SK-N-SH (cell line): ENCODE measurements at regions not wholly inside any gene's neighbourhood (a gene's known extent, or its start where the extent isn't known, plus 50 kb on each side); places are given as distances from the start of the nearest gene placed in this dataset.

Experiments
- CTCF ChIA-PET: fragments of 300-600, 350-600 bp; formaldehyde crosslinking; extraction: SDS; loops from one replicate; lab custom pipeline; 2021; lab: Yijun Ruan, JAX
- POLR2A ChIA-PET: fragments of 350-600 bp; sonication (Branson Sonifier 250); formaldehyde crosslinking; extraction: SDS; loops from one replicate; lab custom pipeline; 2020; ENCODE audit warnings: antibody characterized with exemption, inconsistent platforms; lab: Yijun Ruan, JAX
- DNase-seq: peaks from one replicate; pipeline ENCODE4 v3.0.0; 2012
- H2AFZ ChIP-seq: fragments of 200-600 bp; sonication (generic); 2 replicates; pipeline ENCODE4 v1.8.1; 2016; ENCODE audit warnings: antibody characterized with exemption, mild to moderate bottlenecking, low read depth
- H3F3A ChIP-seq: fragments of 200-600 bp; sonication (generic); replicated peaks from 2 replicates; pipeline ENCODE3; 2016; ENCODE audit warnings: antibody characterized with exemption, mild to moderate bottlenecking; ENCODE audit not compliant: insufficient read depth
- H3K27ac ChIP-seq, 2 experiments: fragments of 200-500 bp in 1 of 2; fragments of 200-600 bp in 1 of 2; sonication (Bioruptor generic) in 1 of 2; sonication (generic), shearing (Covaris generic) in 1 of 2; 2 replicates each; pipeline versions ENCODE4 v1.5.1 to v1.6.1; 2014 to 2016; ENCODE audit warnings: low read depth in 2 of 2, inconsistent platforms in 1 of 2, low read length in 1 of 2, mild to moderate bottlenecking in 1 of 2, mixed read lengths in 1 of 2
- H3K27me3 ChIP-seq: fragments of 200-600 bp; sonication (generic), shearing (Covaris generic); 2 replicates; pipeline ENCODE4 v1.6.1; 2016; ENCODE audit warnings: mixed run types; ENCODE audit not compliant: insufficient read depth
- H3K36me3 ChIP-seq, 2 experiments: fragments of 200-500 bp in 1 of 2; fragments of 200-600 bp in 1 of 2; sonication (Bioruptor generic) in 1 of 2; sonication (generic) in 1 of 2; replicated peaks in 1 of 2; 2 replicates each; pipeline versions ENCODE3 to v1.5.1; 2014 to 2016; ENCODE audit warnings: low read length in 1 of 2, mild to moderate bottlenecking in 1 of 2; ENCODE audit not compliant: insufficient read depth in 2 of 2, control insufficient read depth in 1 of 2
- H3K4me1 ChIP-seq, 2 experiments: fragments of 200-500 bp in 1 of 2; fragments of 200-600 bp in 1 of 2; sonication (Bioruptor generic) in 1 of 2; sonication (generic), shearing (Covaris generic) in 1 of 2; 2 replicates each; pipeline versions ENCODE4 v1.5.1 to v1.6.1; 2014 to 2016; ENCODE audit warnings: low read depth in 1 of 2, low read length in 1 of 2, mixed run types in 1 of 2; ENCODE audit not compliant: insufficient read depth in 2 of 2, control insufficient read depth in 1 of 2
- H3K4me2 ChIP-seq: fragments of 200-600 bp; sonication (generic), shearing (Covaris generic); 2 replicates; pipeline ENCODE4 v1.6.1; 2017; ENCODE audit warnings: mixed run types
- H3K4me3 ChIP-seq, 2 experiments: fragments of 200-500 bp in 1 of 2; fragments of 200-600 bp in 1 of 2; sonication (Bioruptor generic) in 1 of 2; sonication (generic), shearing (Covaris generic) in 1 of 2; 2 replicates each; pipeline versions ENCODE4 v1.5.1 to v1.8.1; 2014 to 2016; ENCODE audit warnings: low read depth in 2 of 2, inconsistent platforms in 1 of 2, low read length in 1 of 2, mild to moderate bottlenecking in 1 of 2, mixed read lengths in 1 of 2, moderate library complexity in 1 of 2
- H3K79me2 ChIP-seq: fragments of 200-600 bp; sonication (generic); 2 replicates; pipeline ENCODE4 v1.8.1; 2017; ENCODE audit warnings: mild to moderate bottlenecking; ENCODE audit not compliant: insufficient read depth
- H3K9ac ChIP-seq: fragments of 200-600 bp; sonication (generic); 2 replicates; pipeline ENCODE4 v1.6.1; 2017; ENCODE audit warnings: mixed run types
- H3K9me2 ChIP-seq: fragments of 200-600 bp; sonication (generic); 2 replicates; pipeline ENCODE4 v1.6.1; 2017; ENCODE audit warnings: mixed run types
- H3K9me3 ChIP-seq: fragments of 200-600 bp; sonication (generic); 2 replicates; pipeline ENCODE4 v1.6.1; 2017; ENCODE audit warnings: mixed run types, mild to moderate bottlenecking, moderate library complexity
- H4K20me1 ChIP-seq: fragments of 200-600 bp; sonication (generic); 2 replicates; pipeline ENCODE4 v1.6.1; 2017; ENCODE audit warnings: mild to moderate bottlenecking, mixed run types; ENCODE audit not compliant: insufficient read depth
- CTCF ChIP-seq: fragments of 200-600 bp; sonication (generic); IDR thresholded peaks from 2 replicates; pipeline ENCODE4 v1.6.1; 2017; ENCODE audit warnings: antibody characterized with exemption, mild to moderate bottlenecking, moderate library complexity
- ELF1 ChIP-seq: IDR thresholded peaks from 2 replicates; pipeline ENCODE4 v1.4.0; 2012
- FOSL2 ChIP-seq: IDR thresholded peaks from 2 replicates; pipeline ENCODE4 v1.4.0; 2012; ENCODE audit warnings: low read depth, mild to moderate bottlenecking, moderate library complexity, borderline replicate concordance
- FOXM1 ChIP-seq: IDR thresholded peaks from 2 replicates; pipeline ENCODE4 v1.4.0; 2012; ENCODE audit warnings: low read depth, mild to moderate bottlenecking
- GABPA ChIP-seq: IDR thresholded peaks from 2 replicates; pipeline ENCODE4 v1.4.0; 2012; ENCODE audit warnings: low read depth, mild to moderate bottlenecking
- GATA2 ChIP-seq: sonication (generic); formaldehyde crosslinking; IDR thresholded peaks from 2 replicates; pipeline ENCODE4 v1.5.0; 2020; ENCODE audit warnings: mild to moderate bottlenecking, missing genetic modification reagents
- IRF3 ChIP-seq: fragments of 150-350 bp; IDR thresholded peaks from 2 replicates; pipeline ENCODE4 v1.6.1; 2016; ENCODE audit warnings: mild to moderate bottlenecking, low read depth, low read length
- JUND ChIP-seq: IDR thresholded peaks from 2 replicates; pipeline ENCODE4 v1.4.0; 2012
- MXI1 ChIP-seq: IDR thresholded peaks from 2 replicates; pipeline ENCODE4 v1.6.1; 2012; ENCODE audit warnings: mild to moderate bottlenecking, low read depth, low read length, improper control_type of control experiment
- NFIC ChIP-seq: IDR thresholded peaks from 2 replicates; pipeline ENCODE4 v1.4.0; 2012; ENCODE audit warnings: borderline replicate concordance
- NRF1 ChIP-seq: IDR thresholded peaks from 2 replicates; pipeline ENCODE4 v1.6.1; 2012; ENCODE audit warnings: low read depth, mild to moderate bottlenecking, low read length
- PBX3 ChIP-seq: IDR thresholded peaks from 2 replicates; pipeline ENCODE4; 2012
- POLR2AphosphoS5 ChIP-seq: IDR thresholded peaks from 2 replicates; pipeline ENCODE4 v1.6.1; 2012; ENCODE audit warnings: low read depth, low read length
- RFX5 ChIP-seq: IDR thresholded peaks from 2 replicates; pipeline ENCODE4 v1.6.1; 2012; ENCODE audit warnings: mild to moderate bottlenecking, improper control_type of control experiment, low read length
- RXRA ChIP-seq: IDR thresholded peaks from 2 replicates; pipeline ENCODE4 v1.4.0; 2012; ENCODE audit warnings: low read depth, mild to moderate bottlenecking, borderline replicate concordance
- SMC3 ChIP-seq: IDR thresholded peaks from 2 replicates; pipeline ENCODE4 v1.6.1; 2012; ENCODE audit warnings: low read depth, low read length, improper control_type of control experiment
- TCF12 ChIP-seq: IDR thresholded peaks from 2 replicates; pipeline ENCODE4 v1.4.0; 2012
- TEAD4 ChIP-seq: IDR thresholded peaks from 2 replicates; pipeline ENCODE4 v1.4.0; 2012; ENCODE audit warnings: mild to moderate bottlenecking, borderline replicate concordance; ENCODE audit not compliant: insufficient read depth
- USF1 ChIP-seq: IDR thresholded peaks from 2 replicates; pipeline ENCODE4 v1.4.0; 2012; ENCODE audit warnings: low read depth, borderline replicate concordance
- WGBS: methylation state at CpG from one replicate; pipeline ENCODE4 v1.1.6; 2017; ENCODE audit warnings: low lambda C conversion rate; 5-methylcytosine and 5-hydroxymethylcytosine counted together

GRCh38 chr3:29077356-29077755 lies 203.5 kb upstream of the RBMS3 start:
- POLR2A ChIA-PET: no interaction called here
- CTCF ChIA-PET: interaction anchor here (0.6 kb wide), 1 partner anchor 64 kb away, joined by 3 read pairs; no protein-coding TSS in a partner anchor

More at GRCh38 chr3:29077356-29077755, 203.5 kb upstream of the RBMS3 start:
- no peak overlapping the region for H3K4me3 ChIP-seq
- no peak overlapping the region for H3K9ac ChIP-seq
- no peaks in the 10 kb centered on the region for H3K79me2 ChIP-seq
- no peaks in the 10 kb centered on the region for H3F3A ChIP-seq
- no peak overlapping the region for H3K4me2 ChIP-seq
- TF ChIP-seq FOSL2: no peak
- TF ChIP-seq ELF1: no peak
- TF ChIP-seq RFX5: no peak
- TF ChIP-seq NRF1: no peak
- TF ChIP-seq SMC3: no peak
- no peak for TF ChIP-seq PBX3
- no peak for TF ChIP-seq TCF12
- no peak for TF ChIP-seq MXI1
- no peak for TF ChIP-seq TEAD4
- TF ChIP-seq GATA2 (CRISPR knock-in tag): no peak
- TF ChIP-seq RXRA: no peak
- TF ChIP-seq JUND: no peak
- no peak for TF ChIP-seq POLR2AphosphoS5
- no peak for TF ChIP-seq IRF3
- no peak for TF ChIP-seq USF1
- no peak for TF ChIP-seq GABPA
- no peak for TF ChIP-seq CTCF
- no peak for TF ChIP-seq FOXM1
- TF ChIP-seq NFIC: no peak
- TF ChIP-seq, all 33 proteins: peak for 0
- Histone ChIP-seq H3K9me3 (no peaks in the 10 kb centered on the region), H3K36me3 (no peaks in the 10 kb centered on the region), H3K9me2 (no peaks in the 10 kb centered on the region), H3K27me3 (no peaks in the 10 kb centered on the region), H3K4me1 (no peaks in the 10 kb centered on the region), H4K20me1 (no peaks in the 10 kb centered on the region), H3K27ac (no peak overlapping the region), H2AFZ (no peak overlapping the region)
- 54% methylated on average over 2 of the region's 2 CpGs for WGBS
- DNase-seq: no peak
